Smooth muscle cell (in vitro differentiated cells): ENCODE measurements at regions not wholly inside any gene's neighbourhood (a gene's known extent, or its start where the extent isn't known, plus 50 kb on each side); places are given as distances from the start of the nearest gene placed in this dataset.

Experiments used
- DNase-seq: peaks from one replicate; lab custom pipeline; 2025; ENCODE audit not compliant: unreplicated experiment; lab: John Stamatoyannopoulos, UW
- H2AFZ ChIP-seq: fragments of 200-600 bp; sonication (generic); 2 replicates; pipeline ENCODE4 v1.6.0; 2016; ENCODE audit warnings: antibody characterized with exemption, low read depth, mild to moderate bottlenecking
- H3F3A ChIP-seq: fragments of 200-600 bp; sonication (generic); 2 replicates; pipeline ENCODE4 v1.6.0; 2017; ENCODE audit warnings: antibody characterized with exemption, low read depth
- H3K27ac ChIP-seq: fragments of 200-600 bp; sonication (generic); 2 replicates; pipeline ENCODE4 v1.5.1; 2016; ENCODE audit warnings: low read depth, mild to moderate bottlenecking
- H3K27me3 ChIP-seq: fragments of 200-600 bp; sonication (generic); 2 replicates; pipeline ENCODE4 v1.6.1; 2016; ENCODE audit warnings: low read depth, mild to moderate bottlenecking
- H3K36me3 ChIP-seq: fragments of 200-600 bp; sonication (generic); 2 replicates; pipeline ENCODE4 v1.5.1; 2016; ENCODE audit warnings: low read depth
- H3K4me1 ChIP-seq: fragments of 200-600 bp; sonication (generic); 2 replicates; pipeline ENCODE4 v1.5.1; 2016; ENCODE audit warnings: low read depth
- H3K4me2 ChIP-seq: fragments of 200-600 bp; sonication (generic); 2 replicates; pipeline ENCODE4 v1.6.0; 2016; ENCODE audit warnings: mild to moderate bottlenecking
- H3K4me3 ChIP-seq: fragments of 200-600 bp; sonication (generic); 2 replicates; pipeline ENCODE4 v1.5.1; 2016; ENCODE audit warnings: mild to moderate bottlenecking
- H3K79me2 ChIP-seq: fragments of 200-600 bp; sonication (generic); 2 replicates; pipeline ENCODE4 v1.6.0; 2016; ENCODE audit warnings: low read depth, mild to moderate bottlenecking
- H3K9ac ChIP-seq: fragments of 200-600 bp; sonication (generic); 2 replicates; pipeline ENCODE4 v1.6.0; 2016; ENCODE audit warnings: low read depth
- H3K9me3 ChIP-seq: fragments of 200-600 bp; sonication (generic); replicated peaks from 2 replicates; pipeline ENCODE4 v1.5.1; 2016; ENCODE audit warnings: low read depth
- H4K20me1 ChIP-seq: fragments of 200-600 bp; sonication (generic); 2 replicates; pipeline ENCODE4 v1.6.0; 2016; ENCODE audit warnings: low read depth
- CTCF ChIP-seq: fragments of 200-600 bp; sonication (generic); IDR thresholded peaks from 2 replicates; pipeline ENCODE4 v1.5.1; 2017; ENCODE audit warnings: borderline replicate concordance, mild to moderate bottlenecking, antibody characterized with exemption; ENCODE audit not compliant: insufficient read depth, poor library complexity, severe bottlenecking
- WGBS: methylation state at CpG from one replicate; pipeline ENCODE4 v1.1.7; 2016; ENCODE audit warnings: low lambda C conversion rate; 5-methylcytosine and 5-hydroxymethylcytosine counted together

GRCh38 chr13:77423296-77423695 is 96.4 kb upstream of the MYCBP2 start:
- DNase-seq: no peak
- Histone ChIP-seq H4K20me1 (no peaks in the 10 kb centered on the region), H3K4me2 (no peak overlapping the region), H3K27ac (no peak overlapping the region), H3K27me3 (no peaks in the 10 kb centered on the region), H3K9ac (no peak overlapping the region), H3K79me2 (no peaks in the 10 kb centered on the region), H3F3A (no peaks in the 10 kb centered on the region), H2AFZ (no peak overlapping the region), H3K36me3 (no peaks in the 10 kb centered on the region), H3K9me3 (no peaks in the 10 kb centered on the region), H3K4me1 (no peaks in the 10 kb centered on the region), H3K4me3 (no peak overlapping the region)
- no peak for TF ChIP-seq CTCF
- 87% methylated on average over 4 of the region's 4 CpGs for WGBS

DNA sequence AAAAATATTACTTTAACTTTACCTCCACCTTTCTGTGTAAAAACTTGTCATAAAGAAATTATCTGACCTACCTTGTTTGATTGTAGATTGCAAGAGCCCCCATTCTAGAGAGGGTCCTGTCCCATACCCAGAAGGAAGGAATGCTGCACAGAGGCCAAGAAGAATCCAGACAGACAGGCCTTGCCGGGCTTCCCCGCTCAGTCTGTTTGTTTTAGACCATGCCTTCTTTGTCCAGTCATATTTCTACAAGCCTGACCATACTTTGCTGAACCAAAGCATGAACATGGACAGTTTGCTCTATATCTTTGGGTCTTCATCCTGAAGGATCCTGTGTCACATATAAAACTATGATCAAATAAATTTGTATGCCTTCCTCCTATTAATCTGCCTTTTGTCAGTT is 95.8 kb upstream of the MYCBP2 start:
- Histone ChIP-seq H2AFZ (no peak overlapping the region), H3K36me3 (no peaks in the 10 kb centered on the region), H4K20me1 (no peaks in the 10 kb centered on the region), H3F3A (no peaks in the 10 kb centered on the region), H3K79me2 (no peaks in the 10 kb centered on the region), H3K4me2 (no peak overlapping the region), H3K4me3 (no peak overlapping the region), H3K9ac (no peak overlapping the region), H3K9me3 (no peaks in the 10 kb centered on the region), H3K4me1 (no peaks in the 10 kb centered on the region), H3K27me3 (no peaks in the 10 kb centered on the region), H3K27ac (no peak overlapping the region)
- no peak for DNase-seq
- TF ChIP-seq CTCF: no peak
- 83% methylated on average over 2 of the region's 2 CpGs for WGBS

DNA sequence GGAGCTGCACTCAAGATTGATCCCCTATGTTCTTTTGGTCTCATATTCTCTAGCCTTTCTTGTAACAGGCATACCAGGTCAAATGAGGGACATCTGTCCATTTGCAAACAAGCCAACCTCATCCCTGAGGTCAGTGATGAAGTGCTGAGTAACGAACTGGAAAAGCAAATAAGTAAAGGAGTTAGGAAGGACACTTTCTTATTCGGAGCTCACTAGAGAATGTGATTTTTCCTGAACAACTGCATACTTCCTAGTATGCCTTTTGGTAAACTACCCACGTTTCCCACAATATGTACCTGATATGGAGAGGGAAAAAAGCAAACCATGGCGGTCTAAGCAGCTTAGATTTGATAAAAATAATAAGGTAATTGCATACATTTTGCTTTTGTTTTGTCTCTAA is 91.0 kb upstream of the MYCBP2 start:
- no peaks in the 10 kb centered on the region for H3K4me1 ChIP-seq
- H4K20me1 ChIP-seq: no peaks in the 10 kb centered on the region
- TF ChIP-seq CTCF: no peak
- H3K9ac ChIP-seq: no peak overlapping the region
- no peak overlapping the region for H2AFZ ChIP-seq
- no peaks in the 10 kb centered on the region for H3K27me3 ChIP-seq
- no peak overlapping the region for H3K4me2 ChIP-seq
- DNase-seq: no peak
- no peaks in the 10 kb centered on the region for H3K79me2 ChIP-seq
- H3F3A ChIP-seq: no peaks in the 10 kb centered on the region
- no peaks in the 10 kb centered on the region for H3K9me3 ChIP-seq
- H3K36me3 ChIP-seq: no peaks in the 10 kb centered on the region
- H3K4me3 ChIP-seq: no peak overlapping the region
- WGBS: 64% methylated on average over 4 of the region's 4 CpGs
- H3K27ac ChIP-seq: no peak overlapping the region

DNA sequence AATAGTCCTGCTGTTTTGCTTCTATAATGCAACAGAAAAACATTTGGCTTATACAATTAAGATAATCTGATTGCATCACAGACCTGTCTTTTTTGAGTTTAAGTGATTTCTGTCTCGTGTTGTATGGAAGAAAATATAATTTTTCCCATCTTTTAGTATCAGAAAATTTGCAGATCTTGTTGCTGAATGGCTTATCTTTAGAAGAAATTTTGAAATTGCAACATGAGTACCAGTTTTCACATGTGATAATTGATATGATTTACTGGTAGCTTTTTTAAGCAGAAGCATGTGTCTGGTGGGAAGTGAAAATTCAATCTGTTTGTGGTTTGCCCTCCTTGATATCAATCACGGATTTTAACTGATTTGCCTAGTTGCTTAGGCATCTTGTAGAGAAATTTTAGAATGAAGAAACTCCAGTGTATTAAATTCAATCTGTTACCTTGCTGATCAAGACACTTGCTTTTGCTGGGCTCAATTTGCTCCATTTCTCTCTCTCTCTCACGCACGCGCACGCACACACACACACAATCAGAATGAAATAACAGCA is 89.8 kb upstream of the MYCBP2 start:
- H3K4me2 ChIP-seq: no peak overlapping the region
- no peak overlapping the region for H3K27ac ChIP-seq
- H3K4me3 ChIP-seq: no peak overlapping the region
- no peaks in the 10 kb centered on the region for H3K9me3 ChIP-seq
- H3K79me2 ChIP-seq: no peaks in the 10 kb centered on the region
- no peak overlapping the region for H2AFZ ChIP-seq
- WGBS: 79% methylated on average over 6 of the region's 6 CpGs
- H3K9ac ChIP-seq: no peak overlapping the region
- H3K27me3 ChIP-seq: no peaks in the 10 kb centered on the region
- no peaks in the 10 kb centered on the region for H3K4me1 ChIP-seq
- H3F3A ChIP-seq: no peaks in the 10 kb centered on the region
- TF ChIP-seq CTCF: no peak
- DNase-seq: no peak
- no peaks in the 10 kb centered on the region for H3K36me3 ChIP-seq
- H4K20me1 ChIP-seq: no peaks in the 10 kb centered on the region
